AG04449 (cell line): ENCODE measurements at regions not wholly inside any gene's neighbourhood (a gene's known extent, or its start where the extent isn't known, plus 50 kb on each side); places are given as distances from the start of the nearest gene placed in this dataset.

Experiments
- CTCF ChIA-PET: fragments of 350-600 bp; formaldehyde crosslinking; extraction: SDS; loops from one replicate; lab custom pipeline; 2021; ENCODE audit warnings: antibody characterized with exemption; lab: Yijun Ruan, JAX
- POLR2A ChIA-PET: fragments of 400-600, 350-600 bp; formaldehyde crosslinking; extraction: SDS; loops from one replicate; lab custom pipeline; 2020; ENCODE audit warnings: antibody characterized with exemption, inconsistent platforms; lab: Yijun Ruan, JAX
- DNase-seq: peaks from one replicate; pipeline ENCODE4 v3.0.0-alpha.2; 2010; ENCODE audit warnings: low read depth, low spot score
- H3K4me3 ChIP-seq: 2 replicates; pipeline ENCODE4 v1.5.1; 2011; ENCODE audit warnings: low read depth, mild to moderate bottlenecking, control low read depth, low read length
- TF ChIP-seq, protein P1 (sequence below): IDR thresholded peaks from one replicate; pipeline ENCODE4 v1.5.1; 2011; ENCODE audit warnings: mild to moderate bottlenecking, moderate library complexity, low read length, control low read depth, inconsistent platforms; ENCODE audit not compliant: insufficient read depth; ENCODE audit errors: missing control alignments

- H3K4me3 ChIP-seq, result no peak overlapping the region
- TF ChIP-seq, protein P1, sequence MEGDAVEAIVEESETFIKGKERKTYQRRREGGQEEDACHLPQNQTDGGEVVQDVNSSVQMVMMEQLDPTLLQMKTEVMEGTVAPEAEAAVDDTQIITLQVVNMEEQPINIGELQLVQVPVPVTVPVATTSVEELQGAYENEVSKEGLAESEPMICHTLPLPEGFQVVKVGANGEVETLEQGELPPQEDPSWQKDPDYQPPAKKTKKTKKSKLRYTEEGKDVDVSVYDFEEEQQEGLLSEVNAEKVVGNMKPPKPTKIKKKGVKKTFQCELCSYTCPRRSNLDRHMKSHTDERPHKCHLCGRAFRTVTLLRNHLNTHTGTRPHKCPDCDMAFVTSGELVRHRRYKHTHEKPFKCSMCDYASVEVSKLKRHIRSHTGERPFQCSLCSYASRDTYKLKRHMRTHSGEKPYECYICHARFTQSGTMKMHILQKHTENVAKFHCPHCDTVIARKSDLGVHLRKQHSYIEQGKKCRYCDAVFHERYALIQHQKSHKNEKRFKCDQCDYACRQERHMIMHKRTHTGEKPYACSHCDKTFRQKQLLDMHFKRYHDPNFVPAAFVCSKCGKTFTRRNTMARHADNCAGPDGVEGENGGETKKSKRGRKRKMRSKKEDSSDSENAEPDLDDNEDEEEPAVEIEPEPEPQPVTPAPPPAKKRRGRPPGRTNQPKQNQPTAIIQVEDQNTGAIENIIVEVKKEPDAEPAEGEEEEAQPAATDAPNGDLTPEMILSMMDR, result no peak
- POLR2A ChIA-PET, result no interaction called here
- DNase-seq, result no peak
- CTCF ChIA-PET, result interaction anchor here (2.1 kb wide), 1 partner anchor 27 kb away, joined by 7 read pairs; no protein-coding TSS in a partner anchor
Observed at GRCh38 chr12:123071099-123071800, 79.6 kb downstream of the PITPNM2 start.

DNA sequence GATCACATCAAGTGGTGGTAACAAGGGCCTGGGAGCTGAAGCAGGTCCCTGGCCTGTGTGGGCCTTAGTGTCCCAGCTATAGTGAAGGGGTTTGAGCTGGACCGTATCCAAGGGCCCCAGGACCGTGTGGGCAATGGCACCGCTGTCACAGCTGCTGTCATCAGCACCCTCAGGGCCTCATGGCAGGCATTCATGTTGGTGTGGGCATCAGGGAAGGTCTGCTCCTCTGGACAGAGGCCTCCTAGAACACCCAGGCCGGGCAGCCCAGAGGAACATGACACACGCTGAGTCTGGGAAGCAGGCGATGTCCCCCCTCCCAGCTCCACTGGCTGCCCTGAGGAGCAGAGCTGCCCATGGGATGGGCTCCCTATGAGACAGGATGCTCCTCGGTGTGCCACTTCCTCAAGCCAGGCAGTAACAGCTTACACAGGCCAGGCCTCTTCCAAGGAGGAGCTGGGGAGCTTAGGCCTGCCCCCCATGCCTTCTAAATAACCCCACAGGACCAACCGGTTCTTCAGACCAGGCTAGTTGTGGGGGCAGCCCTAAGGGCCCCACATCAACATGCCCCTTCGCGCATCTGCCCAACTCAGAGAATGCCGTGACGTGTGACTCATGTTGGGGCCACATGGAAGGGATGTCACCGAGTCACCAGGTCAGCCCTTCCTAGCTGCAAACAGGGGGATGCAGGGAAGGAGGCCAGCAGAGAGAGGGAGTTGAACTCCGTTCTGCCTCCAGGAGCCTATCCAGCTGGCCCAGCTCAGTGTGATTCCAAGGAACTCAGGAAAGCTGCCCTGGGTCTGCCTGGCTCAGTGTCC, 80.4 kb downstream of the PITPNM2 start:
- ChIA-PET CTCF (interaction anchor here (1.3 to 2.1 kb wide), 2 partner anchors 10 to 27 kb away, joined by 3 to 7 read pairs; no protein-coding TSS in a partner anchor), POLR2A (no interaction called here)
- no peak overlapping the region for H3K4me3 ChIP-seq
- DNase-seq, result no peak
- TF ChIP-seq, protein P1, result no peak

GRCh38 chr12:123069436-123070266, 81.2 kb downstream of the PITPNM2 start:
- POLR2A ChIA-PET, result no interaction called here
- CTCF ChIA-PET, result interaction anchor here (1.3 to 2.1 kb wide), 2 partner anchors 9 to 26 kb away, joined by 3 to 7 read pairs; no protein-coding TSS in a partner anchor

DNA sequence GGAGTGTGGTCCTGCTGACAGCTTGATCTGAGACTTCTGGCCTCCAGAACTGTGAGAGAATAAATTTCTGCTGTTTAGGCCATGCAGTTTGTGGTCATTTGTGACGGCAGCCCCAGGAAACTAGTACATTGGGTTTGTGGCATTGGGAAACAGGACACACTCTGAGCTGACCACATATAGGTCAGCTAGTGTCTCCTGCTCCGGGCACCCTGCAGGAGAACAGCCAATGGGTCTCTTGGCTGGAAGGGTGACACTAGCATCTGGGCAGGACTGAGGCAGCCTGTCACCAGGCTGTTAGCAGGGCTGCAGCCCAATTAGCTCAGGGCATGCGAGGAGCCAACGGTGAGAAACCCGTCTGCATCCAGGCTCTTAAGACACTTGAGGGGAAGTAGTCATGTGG, 83.2 kb downstream of the PITPNM2 start:
- ChIA-PET CTCF (interaction anchor here (0.9 to 1.4 kb wide), 2 partner anchors 24 to 26 kb away, joined by 3 read pairs; no protein-coding TSS in a partner anchor), POLR2A (interaction anchor here (0.7 kb wide), 1 partner anchor 41 kb away, joined by 3 read pairs; no protein-coding TSS in a partner anchor)

More at GRCh38 chr12:123069436-123070266, 81.2 kb downstream of the PITPNM2 start:
- DNase-seq, result no peak
- TF ChIP-seq, protein P1, result no peak
- H3K4me3 ChIP-seq, result no peak overlapping the region

GRCh38 chr12:123066384-123066710, 84.5 kb downstream of the PITPNM2 start:
- DNase-seq, result no peak
- CTCF ChIA-PET, result interaction anchor here (1.1 kb wide), 1 partner anchor 23 kb away, joined by 4 read pairs; no protein-coding TSS in a partner anchor
- H3K4me3 ChIP-seq, result no peak overlapping the region
- TF ChIP-seq, protein P1, result no peak
- POLR2A ChIA-PET, result no interaction called here

More for the DNA sequence above, 83.2 kb downstream of the PITPNM2 start:
- TF ChIP-seq, protein P1, result no peak
- H3K4me3 ChIP-seq, result no peak overlapping the region
- no peak for DNase-seq
